ENCODE measurements at regions not wholly inside any gene's neighbourhood (a gene's known extent, or its start where the extent isn't known, plus 50 kb on each side); places are given as distances from the start of the nearest gene placed in this dataset.
"Not testable (repeated sequence)": the region's sequence is repeated elsewhere in the genome, so short reads cannot be mapped to it uniquely, and the experiment has no call there.

- no peaks in the 10 kb centered on the region for H3K4me1 ChIP-seq (ENCODE audit: control insufficient read depth, extremely low read depth, insufficient read depth, low read length)
- no peaks in the 10 kb centered on the region for H3K9me3 ChIP-seq (ENCODE audit: control insufficient read depth, low read depth, low read length)
- no peak overlapping the region for H3K27ac ChIP-seq (ENCODE audit: control insufficient read depth, insufficient read depth, low read length)
- no peak overlapping the region for H3K4me2 ChIP-seq (ENCODE audit: control insufficient read depth, extremely low read depth, insufficient read depth, low read depth, low read length)
- H3K79me2 ChIP-seq (ENCODE audit: control insufficient read depth, insufficient read depth, low read length) = no peaks in the 10 kb centered on the region
- H2AFZ ChIP-seq (ENCODE audit: control insufficient read depth, low read length) = no peak overlapping the region
- TF ChIP-seq CTCF (optimal IDR thresholded peaks at IDR 0.05 in 1 of 3, IDR thresholded peaks at IDR 0.05 in 1 of 3, conservative IDR thresholded peaks at IDR 0.05 in 1 of 3; ENCODE audit: extremely low read depth in 1 of 3, insufficient read depth in 2 of 3, low read length in 3 of 3) (no peak), EZH2 (IDR thresholded peaks at IDR 0.05; ENCODE audit: low read length) (no peak)
- dilution Hi-C loops (cut with MboI; ENCODE audit: extremely low pct_ligation_motif_present, low sequenced_read_pairs) = no loop called here
- no peaks in the 10 kb centered on the region for H4K20me1 ChIP-seq (ENCODE audit: control insufficient read depth, extremely low read depth, insufficient read depth, low read length)
- no peak overlapping the region for H3K4me3 ChIP-seq (ENCODE audit: control insufficient read depth in 2 of 3, extremely low read depth in 1 of 3, insufficient read depth in 2 of 3, low read depth in 1 of 3, low read length in 3 of 3)
- FAIRE-seq (no peak), DNase-seq (ENCODE audit: low read depth, low spot score) (no peak)
- no peaks in the 10 kb centered on the region for H3K36me3 ChIP-seq (ENCODE audit: control insufficient read depth in 2 of 2, extremely low read depth in 1 of 2, insufficient read depth in 2 of 2, low read length in 2 of 2)
- H3K9ac ChIP-seq (ENCODE audit: control insufficient read depth, extremely low read depth, insufficient read depth, low read length) = no peak overlapping the region
- H3K9me1 ChIP-seq (ENCODE audit: control insufficient read depth, extremely low read depth, insufficient read depth, low read length) = no peaks in the 10 kb centered on the region
- no peaks in the 10 kb centered on the region for H3K27me3 ChIP-seq (ENCODE audit: control insufficient read depth, extremely low read depth, insufficient read depth, low read length)
Observed at GRCh38 chr9:73090214-73090613, 61.5 kb upstream of the ANXA1 start.

DNA sequence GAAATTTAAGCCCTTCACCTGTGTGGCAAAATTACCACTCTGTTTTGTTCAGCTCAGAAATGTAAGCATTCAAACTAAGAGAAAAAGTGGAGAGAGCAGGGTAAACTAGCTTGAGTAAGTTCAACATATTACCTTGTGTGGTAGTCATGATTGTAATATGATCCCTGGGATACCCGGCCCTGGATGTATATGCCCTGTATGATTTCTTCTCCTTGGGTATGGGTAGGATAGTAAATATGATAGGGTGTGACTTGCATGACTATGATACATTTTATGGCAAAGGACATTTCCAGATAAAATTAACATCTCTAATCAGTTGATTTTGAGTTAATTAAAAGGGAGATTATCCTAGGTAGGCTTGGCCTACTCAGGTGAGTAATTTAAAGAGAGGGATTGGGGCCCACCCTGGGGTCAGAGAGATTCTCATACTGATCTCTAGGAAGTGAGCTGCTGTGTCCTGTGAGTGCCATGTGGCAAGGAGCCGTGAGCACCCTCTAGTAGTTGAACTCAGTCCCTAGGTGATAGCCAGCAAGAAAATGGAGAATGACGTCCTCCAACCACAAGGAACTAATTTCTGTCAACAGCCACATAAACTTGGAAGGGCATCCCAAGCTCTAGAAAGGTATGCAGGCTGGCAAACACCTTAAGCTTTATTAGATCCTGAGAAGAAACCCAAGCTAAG is 62.2 kb upstream of the ANXA1 start:
- Histone ChIP-seq H3K9me1 (ENCODE audit: control insufficient read depth, extremely low read depth, insufficient read depth, low read length) (no peaks in the 10 kb centered on the region), H3K4me2 (ENCODE audit: control insufficient read depth, extremely low read depth, insufficient read depth, low read depth, low read length) (no peak overlapping the region), H3K9ac (ENCODE audit: control insufficient read depth, extremely low read depth, insufficient read depth, low read length) (no peak overlapping the region), H2AFZ (ENCODE audit: control insufficient read depth, low read length) (no peak overlapping the region), H3K79me2 (ENCODE audit: control insufficient read depth, insufficient read depth, low read length) (no peaks in the 10 kb centered on the region), H3K4me3 (ENCODE audit: control insufficient read depth in 2 of 3, extremely low read depth in 1 of 3, insufficient read depth in 2 of 3, low read depth in 1 of 3, low read length in 3 of 3) (no peak overlapping the region), H4K20me1 (ENCODE audit: control insufficient read depth, extremely low read depth, insufficient read depth, low read length) (no peaks in the 10 kb centered on the region), H3K9me3 (ENCODE audit: control insufficient read depth, low read depth, low read length) (no peaks in the 10 kb centered on the region), H3K4me1 (ENCODE audit: control insufficient read depth, extremely low read depth, insufficient read depth, low read length) (no peaks in the 10 kb centered on the region), H3K27me3 (ENCODE audit: control insufficient read depth, extremely low read depth, insufficient read depth, low read length) (no peaks in the 10 kb centered on the region), H3K36me3 (ENCODE audit: control insufficient read depth in 2 of 2, extremely low read depth in 1 of 2, insufficient read depth in 2 of 2, low read length in 2 of 2) (no peaks in the 10 kb centered on the region), H3K27ac (ENCODE audit: control insufficient read depth, insufficient read depth, low read length) (no peak overlapping the region)
- TF ChIP-seq EZH2 (IDR thresholded peaks at IDR 0.05; ENCODE audit: low read length) (no peak), CTCF (optimal IDR thresholded peaks at IDR 0.05 in 1 of 3, IDR thresholded peaks at IDR 0.05 in 1 of 3, conservative IDR thresholded peaks at IDR 0.05 in 1 of 3; ENCODE audit: extremely low read depth in 1 of 3, insufficient read depth in 2 of 3, low read length in 3 of 3) (no peak)
- DNase-seq (ENCODE audit: low read depth, low spot score) (no peak), FAIRE-seq (no peak)
- dilution Hi-C loops (cut with MboI; ENCODE audit: extremely low pct_ligation_motif_present, low sequenced_read_pairs) = no loop called here

GRCh38 chr9:73087876-73088275 is 63.8 kb upstream of the ANXA1 start:
- H3K4me2 ChIP-seq (ENCODE audit: control insufficient read depth, extremely low read depth, insufficient read depth, low read depth, low read length); FAIRE-seq; H3K9me3 ChIP-seq (ENCODE audit: control insufficient read depth, low read depth, low read length); H3K36me3 ChIP-seq (ENCODE audit: control insufficient read depth in 2 of 2, extremely low read depth in 1 of 2, insufficient read depth in 2 of 2, low read length in 2 of 2); DNase-seq (ENCODE audit: low read depth, low spot score); H3K27me3 ChIP-seq (ENCODE audit: control insufficient read depth, extremely low read depth, insufficient read depth, low read length); H3K9me1 ChIP-seq (ENCODE audit: control insufficient read depth, extremely low read depth, insufficient read depth, low read length); dilution Hi-C loops (cut with MboI; ENCODE audit: extremely low pct_ligation_motif_present, low sequenced_read_pairs); H3K79me2 ChIP-seq (ENCODE audit: control insufficient read depth, insufficient read depth, low read length); H3K4me3 ChIP-seq (ENCODE audit: control insufficient read depth in 2 of 3, extremely low read depth in 1 of 3, insufficient read depth in 2 of 3, low read depth in 1 of 3, low read length in 3 of 3); H2AFZ ChIP-seq (ENCODE audit: control insufficient read depth, low read length); H4K20me1 ChIP-seq (ENCODE audit: control insufficient read depth, extremely low read depth, insufficient read depth, low read length); H3K27ac ChIP-seq (ENCODE audit: control insufficient read depth, insufficient read depth, low read length); H3K9ac ChIP-seq (ENCODE audit: control insufficient read depth, extremely low read depth, insufficient read depth, low read length); H3K4me1 ChIP-seq (ENCODE audit: control insufficient read depth, extremely low read depth, insufficient read depth, low read length): not testable (repeated sequence)
